Calu3 (cell line): ENCODE measurements at regions not wholly inside any gene's neighbourhood (a gene's known extent, or its start where the extent isn't known, plus 50 kb on each side); places are given as distances from the start of the nearest gene placed in this dataset.

Experiments
- BruUV-seq: library from RNA; stranded (reverse); fragments of 400-500 nt; replicated peaks from 2 replicates; lab custom pipeline; 2021; lab: Mats Ljungman, UMichigan
- CTCF ChIA-PET: fragments of 300-600 bp; sonication (Branson Sonifier 250); formaldehyde crosslinking; loops from one replicate; lab custom pipeline; 2022; ENCODE audit warnings: antibody characterized with exemption; lab: Charles Lee
- DNase-seq: peaks from one replicate; pipeline ENCODE4 v3.0.0; 2022
- H3K27ac Mint-ChIP-seq: one replicate; pipeline ENCODE4 v1.8.0; 2022; ENCODE audit warnings: mixed read lengths; ENCODE audit not compliant: unreplicated experiment
- H3K27me3 Mint-ChIP-seq: one replicate; pipeline ENCODE4 v1.8.0; 2022; ENCODE audit warnings: mixed read lengths; ENCODE audit not compliant: unreplicated experiment
- H3K36me3 Mint-ChIP-seq: one replicate; pipeline ENCODE4 v1.8.0; 2022; ENCODE audit warnings: mild to moderate bottlenecking, moderate library complexity, mixed read lengths; ENCODE audit not compliant: insufficient read depth, unreplicated experiment
- H3K4me1 Mint-ChIP-seq: one replicate; pipeline ENCODE4 v1.8.0; 2022; ENCODE audit warnings: mild to moderate bottlenecking, low read depth, mixed read lengths; ENCODE audit not compliant: unreplicated experiment
- H3K4me3 Mint-ChIP-seq: one replicate; pipeline ENCODE4 v1.8.0; 2022; ENCODE audit warnings: mild to moderate bottlenecking, low read depth, moderate library complexity, mixed read lengths; ENCODE audit not compliant: unreplicated experiment
- H3K9me3 Mint-ChIP-seq: one replicate; pipeline ENCODE4 v1.8.0; 2022; ENCODE audit warnings: low read depth, mixed read lengths; ENCODE audit not compliant: unreplicated experiment
- CTCF ChIP-seq: fragments of 200-600 bp; IDR thresholded peaks from one replicate; pipeline ENCODE4 v1.8.0; 2022; ENCODE audit warnings: antibody characterized with exemption; ENCODE audit not compliant: unreplicated experiment
- intact Hi-C: fragments of 100-400 bp; cut with micrococcal nuclease; formaldehyde crosslinking; loops from one replicate; pipeline ENCODE4 v1.10.0; 2022; ENCODE audit not compliant: unreplicated experiment

GRCh38 chr1:30198451-30198760, 525.0 kb downstream of the MATN1 start:
- no peak overlapping the region for H3K27ac Mint-ChIP-seq
- no peak for TF ChIP-seq CTCF
- H3K36me3 Mint-ChIP-seq: no peaks in the 10 kb centered on the region
- CTCF ChIA-PET: no interaction called here
- DNase-seq: no peak
- intact Hi-C loops: no loop called here
- BruUV-seq: no TSS peak
- H3K4me1 Mint-ChIP-seq: no peaks in the 10 kb centered on the region
- peaks cover 57% of the 10 kb centered on the region for H3K27me3 Mint-ChIP-seq
- no peaks in the 10 kb centered on the region for H3K9me3 Mint-ChIP-seq
- H3K4me3 Mint-ChIP-seq: no peak overlapping the region

GRCh38 chr1:30197639-30198450, 525.5 kb downstream of the MATN1 start:
- no peak overlapping the region for H3K4me3 Mint-ChIP-seq
- TF ChIP-seq CTCF: no peak
- CTCF ChIA-PET: no interaction called here
- intact Hi-C loops: no loop called here
- H3K27me3 Mint-ChIP-seq: peaks cover 62% of the 10 kb centered on the region
- no peaks in the 10 kb centered on the region for H3K4me1 Mint-ChIP-seq
- H3K36me3 Mint-ChIP-seq: no peaks in the 10 kb centered on the region
- DNase-seq: no peak
- no peak overlapping the region for H3K27ac Mint-ChIP-seq
- no peaks in the 10 kb centered on the region for H3K9me3 Mint-ChIP-seq
- no TSS peak for BruUV-seq

- intact Hi-C loops: no loop called here
- no peak overlapping the region for H3K4me3 Mint-ChIP-seq
- no peaks in the 10 kb centered on the region for H3K4me1 Mint-ChIP-seq
- H3K27ac Mint-ChIP-seq: no peak overlapping the region
- H3K27me3 Mint-ChIP-seq: peaks cover 70% of the 10 kb centered on the region
- no peaks in the 10 kb centered on the region for H3K9me3 Mint-ChIP-seq
- CTCF ChIA-PET: no interaction called here
- DNase-seq: no peak
- no TSS peak for BruUV-seq
- H3K36me3 Mint-ChIP-seq: no peaks in the 10 kb centered on the region
- TF ChIP-seq CTCF: no peak
Measured at GRCh38 chr1:30196872-30197638, 526.3 kb downstream of the MATN1 start.

- Mint-ChIP-seq H3K36me3 (no peaks in the 10 kb centered on the region), H3K27me3 (peaks cover 71% of the 10 kb centered on the region), H3K4me1 (no peaks in the 10 kb centered on the region), H3K9me3 (no peaks in the 10 kb centered on the region), H3K4me3 (no peak overlapping the region), H3K27ac (no peak overlapping the region)
- TF ChIP-seq CTCF: no peak
- no peak for DNase-seq
- intact Hi-C loops: no loop called here
- CTCF ChIA-PET: no interaction called here
- no TSS peak for BruUV-seq
Measured at GRCh38 chr1:30196457-30196856, 526.9 kb downstream of the MATN1 start.
